Astrocyte (in vitro differentiated cells and primary cell): ENCODE measurements at regions not wholly inside any gene's neighbourhood (a gene's known extent, or its start where the extent isn't known, plus 50 kb on each side); places are given as distances from the start of the nearest gene placed in this dataset.

Experiments used
- DNase-seq: peaks from one replicate; pipeline ENCODE4 v3.0.0-alpha.2; 2010; ENCODE audit warnings: low read depth
- FAIRE-seq: peaks from 2 replicates; lab custom pipeline; 2011; peaks lifted over from hg19 to GRCh38; lab: Jason Lieb, UNC
- H2AFZ ChIP-seq: 2 replicates; pipeline ENCODE4 v1.6.0; 2012; ENCODE audit warnings: low read depth, low read length, inconsistent platforms
- H3K27ac ChIP-seq: 2 replicates; pipeline ENCODE4 v1.5.1; 2011; ENCODE audit warnings: low read depth, low read length, inconsistent platforms
- H3K27me3 ChIP-seq: 2 replicates; pipeline ENCODE4 v1.6.0; 2011; ENCODE audit warnings: low read length, inconsistent platforms; ENCODE audit not compliant: insufficient read depth
- H3K36me3 ChIP-seq: 2 replicates; pipeline ENCODE4 v1.5.1; 2011; ENCODE audit warnings: low read length, inconsistent platforms; ENCODE audit not compliant: insufficient read depth
- H3K4me1 ChIP-seq: 2 replicates; pipeline ENCODE4 v1.5.1; 2011; ENCODE audit warnings: low read length, inconsistent platforms; ENCODE audit not compliant: insufficient read depth
- H3K4me2 ChIP-seq: 2 replicates; pipeline ENCODE4 v1.6.0; 2012; ENCODE audit warnings: low read length, inconsistent platforms
- H3K4me3 ChIP-seq: 2 replicates; pipeline ENCODE4 v1.5.1; 2011; ENCODE audit warnings: low read depth, mild to moderate bottlenecking, low read length, inconsistent platforms; ENCODE audit not compliant: insufficient read depth
- H3K79me2 ChIP-seq: 2 replicates; pipeline ENCODE4 v1.6.0; 2012; ENCODE audit warnings: mild to moderate bottlenecking, low read length, inconsistent platforms; ENCODE audit not compliant: insufficient read depth
- H3K9ac ChIP-seq: 2 replicates; pipeline ENCODE4 v1.6.0; 2012; ENCODE audit warnings: mild to moderate bottlenecking, low read length, inconsistent platforms
- H3K9me3 ChIP-seq: 2 replicates; pipeline ENCODE4 v1.5.1; 2012; ENCODE audit warnings: low read depth, mild to moderate bottlenecking, low read length, inconsistent platforms; ENCODE audit not compliant: insufficient read depth
- H4K20me1 ChIP-seq: 2 replicates; pipeline ENCODE4 v1.6.0; 2012; ENCODE audit warnings: low read length, inconsistent platforms; ENCODE audit not compliant: insufficient read depth
- H3K27ac Mint-ChIP-seq: one replicate; pipeline ENCODE4 v1.8.0; 2021; ENCODE audit warnings: mild to moderate bottlenecking, mixed read lengths; ENCODE audit not compliant: unreplicated experiment
- H3K27me3 Mint-ChIP-seq: one replicate; pipeline ENCODE4 v1.8.0; 2021; ENCODE audit warnings: low read depth, mixed read lengths; ENCODE audit not compliant: unreplicated experiment
- H3K36me3 Mint-ChIP-seq: one replicate; pipeline ENCODE4 v1.8.0; 2021; ENCODE audit warnings: low read depth, mixed read lengths; ENCODE audit not compliant: unreplicated experiment
- H3K4me1 Mint-ChIP-seq: one replicate; pipeline ENCODE4 v1.8.0; 2021; ENCODE audit warnings: low read depth, mixed read lengths; ENCODE audit not compliant: unreplicated experiment
- H3K4me3 Mint-ChIP-seq: one replicate; pipeline ENCODE4 v1.8.0; 2021; ENCODE audit warnings: mild to moderate bottlenecking, moderate library complexity, mixed read lengths; ENCODE audit not compliant: unreplicated experiment
- H3K9me3 Mint-ChIP-seq: one replicate; pipeline ENCODE4 v1.8.0; 2021; ENCODE audit warnings: mild to moderate bottlenecking, mixed read lengths; ENCODE audit not compliant: unreplicated experiment
- CTCF ChIP-seq: IDR thresholded peaks from 2 replicates; pipeline ENCODE4 v1.5.1; 2011; ENCODE audit warnings: low read depth, mild to moderate bottlenecking, inconsistent platforms, low read length, moderate library complexity; ENCODE audit not compliant: insufficient read depth
- EZH2 ChIP-seq: IDR thresholded peaks from 2 replicates; pipeline ENCODE4 v1.6.1; 2012; ENCODE audit warnings: mild to moderate bottlenecking, low read length, inconsistent platforms; ENCODE audit not compliant: insufficient read depth

- H3K27ac ChIP-seq, result no peak overlapping the region
- no peak for TF ChIP-seq CTCF
- Mint-ChIP-seq H3K27ac (no peak overlapping the region), H3K4me1 (no peaks in the 10 kb centered on the region), H3K4me3 (no peak overlapping the region), H3K27me3 (no peaks in the 10 kb centered on the region), H3K36me3 (no peaks in the 10 kb centered on the region), H3K9me3 (no peaks in the 10 kb centered on the region)
- H2AFZ ChIP-seq, result no peak overlapping the region
- H3K9ac ChIP-seq, result no peak overlapping the region
- H3K4me2 ChIP-seq, result no peak overlapping the region
- H3K4me1 ChIP-seq, result no peaks in the 10 kb centered on the region
- H3K27me3 ChIP-seq, result no peaks in the 10 kb centered on the region
- no peak overlapping the region for H3K4me3 ChIP-seq
- no peaks in the 10 kb centered on the region for H3K79me2 ChIP-seq
- H4K20me1 ChIP-seq, result no peaks in the 10 kb centered on the region
- H3K9me3 ChIP-seq, result no peaks in the 10 kb centered on the region
- no peaks in the 10 kb centered on the region for H3K36me3 ChIP-seq
- DNase-seq, result no peak
- FAIRE-seq, result no peak
These were observed 239.3 kb upstream of the PRDM9 start for GRCh38 chr5:23268136-23268535.

GRCh38 chr5:23260621-23261020, 246.8 kb upstream of the PRDM9 start:
- H3K9me3 Mint-ChIP-seq, result no peaks in the 10 kb centered on the region
- no peak overlapping the region for H3K4me3 Mint-ChIP-seq
- TF ChIP-seq CTCF (no peak), EZH2 (no peak)
- Histone ChIP-seq H3K9me3 (no peaks in the 10 kb centered on the region), H3K79me2 (no peaks in the 10 kb centered on the region), H3K9ac (no peak overlapping the region), H3K27me3 (no peaks in the 10 kb centered on the region), H3K36me3 (no peaks in the 10 kb centered on the region), H3K4me1 (no peaks in the 10 kb centered on the region), H2AFZ (no peak overlapping the region), H3K4me2 (no peak overlapping the region), H3K27ac (no peak overlapping the region), H4K20me1 (no peaks in the 10 kb centered on the region), H3K4me3 (no peak overlapping the region)
- no peaks in the 10 kb centered on the region for H3K4me1 Mint-ChIP-seq
- H3K27me3 Mint-ChIP-seq, result no peaks in the 10 kb centered on the region
- no peak overlapping the region for H3K27ac Mint-ChIP-seq
- H3K36me3 Mint-ChIP-seq, result no peaks in the 10 kb centered on the region
- no peak for DNase-seq
- no peak for FAIRE-seq

GRCh38 chr5:23257656-23258055, 249.8 kb upstream of the PRDM9 start:
- Histone ChIP-seq H4K20me1 (no peaks in the 10 kb centered on the region), H3K4me2 (no peak overlapping the region), H3K36me3 (no peaks in the 10 kb centered on the region), H3K27ac (no peak overlapping the region), H3K4me3 (no peak overlapping the region), H3K9ac (no peak overlapping the region), H3K27me3 (no peaks in the 10 kb centered on the region), H3K9me3 (no peaks in the 10 kb centered on the region), H2AFZ (no peak overlapping the region), H3K79me2 (no peaks in the 10 kb centered on the region), H3K4me1 (no peaks in the 10 kb centered on the region)
- H3K4me1 Mint-ChIP-seq, result no peaks in the 10 kb centered on the region
- H3K27me3 Mint-ChIP-seq, result no peaks in the 10 kb centered on the region
- H3K36me3 Mint-ChIP-seq, result no peaks in the 10 kb centered on the region
- H3K4me3 Mint-ChIP-seq, result no peak overlapping the region
- H3K27ac Mint-ChIP-seq, result no peak overlapping the region
- H3K9me3 Mint-ChIP-seq, result no peaks in the 10 kb centered on the region
- DNase-seq (no peak), FAIRE-seq (no peak)
- TF ChIP-seq EZH2, result no peak
- TF ChIP-seq CTCF, result no peak
